Nephron progenitor cell (in vitro differentiated cells): ENCODE measurements at regions not wholly inside any gene's neighbourhood (a gene's known extent, or its start where the extent isn't known, plus 50 kb on each side); places are given as distances from the start of the nearest gene placed in this dataset.
A peak's percentile ranks its signal among the peaks of the same experiment; 100 is the strongest.

ENCODE experiments used
- DNase-seq: peaks from one replicate; pipeline ENCODE4 v3.0.0; 2021
- H3K27ac Mint-ChIP-seq: 2 replicates; pipeline ENCODE4 v1.8.0; 2021; ENCODE audit warnings: mild to moderate bottlenecking, moderate library complexity, mixed read lengths
- H3K27me3 Mint-ChIP-seq: 2 replicates; pipeline ENCODE4 v1.8.0; 2021; ENCODE audit warnings: mild to moderate bottlenecking, low read depth, mixed read lengths; ENCODE audit not compliant: poor library complexity
- H3K36me3 Mint-ChIP-seq: 2 replicates; pipeline ENCODE4 v1.8.0; 2021; ENCODE audit warnings: low read depth, mixed read lengths
- H3K4me1 Mint-ChIP-seq: 2 replicates; pipeline ENCODE4 v1.8.0; 2021; ENCODE audit warnings: mixed read lengths
- H3K4me3 Mint-ChIP-seq: 2 replicates; pipeline ENCODE4 v1.8.0; 2021; ENCODE audit warnings: mild to moderate bottlenecking, moderate library complexity, mixed read lengths
- H3K9me3 Mint-ChIP-seq: 2 replicates; pipeline ENCODE4 v1.8.0; 2021; ENCODE audit warnings: mild to moderate bottlenecking, moderate library complexity, mixed read lengths
- TF ChIP-seq, protein P1 (sequence below): fragments of 200-600 bp; sonication (generic); IDR thresholded peaks from 2 replicates; pipeline ENCODE4 v1.5.0; 2021; ENCODE audit warnings: antibody characterized with exemption

DNA sequence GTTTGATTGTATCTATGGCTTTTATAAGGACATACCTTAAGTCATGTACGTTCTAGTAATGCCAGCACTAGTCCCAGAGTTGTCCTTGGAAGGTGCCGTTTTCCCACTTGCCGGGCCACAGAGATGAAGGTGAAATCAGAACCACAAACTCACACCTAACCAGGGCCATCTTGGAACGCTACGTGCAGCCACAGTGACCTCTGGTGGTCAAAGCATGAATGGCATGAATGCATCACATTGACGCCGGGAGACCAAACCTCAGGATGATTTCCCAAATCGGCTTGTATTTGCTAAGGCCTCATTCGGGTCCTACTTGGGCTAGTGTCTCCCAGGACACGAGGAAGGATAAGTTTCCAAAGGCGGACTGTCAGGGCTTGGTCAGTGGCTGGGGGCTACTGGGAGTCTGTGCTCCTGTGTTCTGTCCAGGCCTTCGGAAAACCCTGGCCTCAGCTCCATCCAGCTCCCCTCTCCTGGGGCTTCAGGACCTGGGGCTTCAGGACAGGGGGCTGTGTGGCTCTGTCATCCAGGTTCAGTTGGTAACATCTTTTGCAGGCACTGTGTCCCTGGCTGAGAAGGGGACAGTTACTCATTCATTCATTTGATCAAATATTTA is 260.5 kb downstream of the PRDM2 start:
- no peaks in the 10 kb centered on the region for H3K4me1 Mint-ChIP-seq
- H3K36me3 Mint-ChIP-seq = no peaks in the 10 kb centered on the region
- DNase-seq = peak; percentile 82
- no peaks in the 10 kb centered on the region for H3K9me3 Mint-ChIP-seq
- H3K27ac Mint-ChIP-seq = no peak overlapping the region
- TF ChIP-seq, protein P1, sequence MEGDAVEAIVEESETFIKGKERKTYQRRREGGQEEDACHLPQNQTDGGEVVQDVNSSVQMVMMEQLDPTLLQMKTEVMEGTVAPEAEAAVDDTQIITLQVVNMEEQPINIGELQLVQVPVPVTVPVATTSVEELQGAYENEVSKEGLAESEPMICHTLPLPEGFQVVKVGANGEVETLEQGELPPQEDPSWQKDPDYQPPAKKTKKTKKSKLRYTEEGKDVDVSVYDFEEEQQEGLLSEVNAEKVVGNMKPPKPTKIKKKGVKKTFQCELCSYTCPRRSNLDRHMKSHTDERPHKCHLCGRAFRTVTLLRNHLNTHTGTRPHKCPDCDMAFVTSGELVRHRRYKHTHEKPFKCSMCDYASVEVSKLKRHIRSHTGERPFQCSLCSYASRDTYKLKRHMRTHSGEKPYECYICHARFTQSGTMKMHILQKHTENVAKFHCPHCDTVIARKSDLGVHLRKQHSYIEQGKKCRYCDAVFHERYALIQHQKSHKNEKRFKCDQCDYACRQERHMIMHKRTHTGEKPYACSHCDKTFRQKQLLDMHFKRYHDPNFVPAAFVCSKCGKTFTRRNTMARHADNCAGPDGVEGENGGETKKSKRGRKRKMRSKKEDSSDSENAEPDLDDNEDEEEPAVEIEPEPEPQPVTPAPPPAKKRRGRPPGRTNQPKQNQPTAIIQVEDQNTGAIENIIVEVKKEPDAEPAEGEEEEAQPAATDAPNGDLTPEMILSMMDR = peak; percentile 96
- H3K4me3 Mint-ChIP-seq = no peak overlapping the region
- peaks cover 71% of the 10 kb centered on the region for H3K27me3 Mint-ChIP-seq

DNA sequence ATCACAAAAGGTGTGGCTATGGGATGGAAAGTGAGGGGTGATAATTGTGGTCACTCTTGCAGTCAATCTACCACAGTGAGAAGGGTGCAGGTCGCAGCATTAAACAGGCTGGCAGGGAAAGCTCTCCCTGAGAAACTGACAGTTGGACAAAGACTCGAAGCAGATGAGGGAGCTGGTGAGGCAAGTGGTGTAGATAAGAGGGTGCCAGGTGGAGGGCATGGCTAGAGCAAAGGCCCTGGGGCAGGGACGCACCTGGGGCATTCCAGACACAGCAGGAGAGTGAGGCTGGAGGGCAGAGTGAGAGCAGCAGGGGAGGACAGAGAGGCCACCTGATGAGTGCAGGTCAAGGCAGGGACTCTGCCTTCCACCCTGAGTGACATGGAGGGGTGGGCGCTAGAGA is 264.8 kb downstream of the PRDM2 start:
- Mint-ChIP-seq H3K36me3 (no peaks in the 10 kb centered on the region), H3K4me1 (peaks cover 4% of the 10 kb centered on the region), H3K4me3 (no peak overlapping the region), H3K27me3 (peaks cover 37% of the 10 kb centered on the region), H3K9me3 (no peaks in the 10 kb centered on the region), H3K27ac (no peak overlapping the region)
- TF ChIP-seq, protein P1 = no peak
- DNase-seq = no peak

DNA sequence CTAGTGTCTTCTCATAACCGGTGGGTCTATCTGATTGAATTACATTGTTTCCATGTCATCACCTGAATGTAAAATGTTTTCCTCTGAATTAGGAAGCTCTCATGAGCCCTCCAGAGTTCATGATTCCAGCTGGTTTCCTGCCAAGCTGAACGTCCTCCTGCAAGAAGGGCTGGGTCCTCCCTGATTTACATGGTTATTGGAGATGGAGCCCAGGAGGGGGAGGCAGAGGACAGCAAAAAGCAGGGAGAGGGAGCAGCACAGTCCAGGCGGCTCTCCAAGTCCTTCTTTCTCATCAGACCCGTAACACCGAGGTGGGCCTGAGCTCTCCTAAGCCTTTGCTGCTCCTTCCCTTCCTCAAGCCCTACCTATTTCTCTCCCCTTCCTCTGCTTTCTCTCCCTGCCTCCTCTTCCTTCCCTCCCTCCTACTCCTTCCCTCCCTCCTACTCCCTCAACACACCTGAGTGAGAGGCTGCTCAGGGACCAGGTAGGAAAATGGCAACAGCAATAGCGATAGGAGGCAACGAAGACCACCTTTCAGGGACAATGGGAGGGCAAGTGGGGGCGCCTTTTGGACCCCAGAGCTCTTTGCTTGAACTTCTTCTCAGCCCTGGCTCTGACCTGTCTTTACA is 265.9 kb downstream of the PRDM2 start:
- H3K4me1 Mint-ChIP-seq = peaks cover 4% of the 10 kb centered on the region
- no peak overlapping the region for H3K27ac Mint-ChIP-seq
- H3K4me3 Mint-ChIP-seq = no peak overlapping the region
- H3K9me3 Mint-ChIP-seq = peaks cover 7% of the 10 kb centered on the region
- peak; percentile 70 for DNase-seq
- no peaks in the 10 kb centered on the region for H3K36me3 Mint-ChIP-seq
- TF ChIP-seq, protein P1 = peak; percentile 64
- peaks cover 29% of the 10 kb centered on the region for H3K27me3 Mint-ChIP-seq

DNA sequence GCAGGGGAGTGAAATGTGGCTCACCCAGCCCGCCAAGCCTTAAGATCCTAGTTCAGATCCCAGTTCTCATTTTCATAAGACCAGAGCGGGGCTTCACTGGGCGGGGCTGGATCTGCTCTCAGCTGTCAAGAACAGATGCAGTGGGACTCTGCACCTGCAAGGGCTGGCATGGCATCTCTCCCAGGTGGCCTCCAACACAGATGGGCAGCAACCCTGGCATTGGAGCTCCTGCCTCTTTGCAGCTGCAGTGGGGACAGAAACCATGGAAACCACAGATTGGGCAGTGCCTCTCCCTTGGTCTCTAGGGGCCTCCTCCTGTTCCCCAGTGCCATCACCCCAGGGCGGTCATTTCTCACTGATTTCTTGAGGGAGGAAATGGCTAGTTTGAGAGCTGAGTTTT is 267.7 kb downstream of the PRDM2 start:
- Mint-ChIP-seq H3K9me3 (peaks cover 17% of the 10 kb centered on the region), H3K36me3 (no peaks in the 10 kb centered on the region), H3K27ac (no peak overlapping the region), H3K4me1 (peaks cover 4% of the 10 kb centered on the region), H3K27me3 (peaks cover 24% of the 10 kb centered on the region), H3K4me3 (no peak overlapping the region)
- TF ChIP-seq, protein P1 = no peak
- no peak for DNase-seq

DNA sequence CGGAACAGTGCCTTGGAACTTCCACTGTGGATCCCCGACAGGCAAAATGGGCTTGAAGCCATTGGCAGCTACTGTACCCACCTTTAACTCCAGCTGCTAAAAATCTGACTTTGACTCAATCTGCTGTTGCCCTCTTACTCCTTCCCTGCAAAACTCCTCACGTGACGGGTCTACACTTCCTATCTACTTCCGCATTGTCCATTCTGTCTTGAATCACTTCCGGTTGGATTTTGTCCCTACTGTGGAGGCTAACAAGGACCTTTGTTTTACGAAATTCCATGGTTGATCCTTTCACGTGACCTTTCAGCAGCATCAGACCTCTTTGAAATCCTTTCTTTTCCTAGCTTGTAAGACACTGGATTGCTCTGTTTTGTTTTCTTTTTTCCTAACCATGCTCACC is 268.4 kb downstream of the PRDM2 start:
- H3K27me3 Mint-ChIP-seq = peaks cover 24% of the 10 kb centered on the region
- TF ChIP-seq, protein P1 = no peak
- H3K4me1 Mint-ChIP-seq = peaks cover 4% of the 10 kb centered on the region

More for the DNA sequence above, 268.4 kb downstream of the PRDM2 start:
- Mint-ChIP-seq H3K9me3 (peaks cover 17% of the 10 kb centered on the region), H3K27ac (no peak overlapping the region), H3K4me3 (no peak overlapping the region), H3K36me3 (no peaks in the 10 kb centered on the region)
- no peak for DNase-seq
